NCI-H226 (cell line): ENCODE measurements at regions not wholly inside any gene's neighbourhood (a gene's known extent, or its start where the extent isn't known, plus 50 kb on each side); places are given as distances from the start of the nearest gene placed in this dataset.
"Not testable (repeated sequence)": the region's sequence is repeated elsewhere in the genome, so short reads cannot be mapped to it uniquely, and the experiment has no call there.

Experiments
- DNase-seq: peaks from one replicate; pipeline ENCODE4 v3.0.0-alpha.2; 2015

DNA sequence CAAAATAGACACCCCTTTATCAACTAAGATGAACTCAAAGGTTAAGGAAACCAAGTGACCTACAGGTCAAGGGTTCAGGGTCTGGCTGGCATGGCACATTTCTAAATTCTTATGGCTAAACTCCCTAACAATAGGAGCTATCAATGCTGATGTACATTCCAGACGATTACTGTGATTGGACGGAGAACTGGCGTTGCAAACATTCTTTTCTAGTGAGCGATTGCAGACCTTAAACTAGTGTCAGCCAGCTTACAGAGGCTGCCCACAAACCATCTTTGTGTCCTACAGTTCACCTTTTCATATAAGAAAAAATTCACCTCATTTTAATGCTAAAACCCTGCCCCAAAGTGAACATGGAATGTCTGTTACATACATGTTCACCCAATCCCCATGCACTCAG, 382.9 kb downstream of the MAT2B start:
- no peak for DNase-seq

GRCh38 chr5:163889369-163889768, 383.9 kb downstream of the MAT2B start:
- no peak for DNase-seq

- no peak for DNase-seq
Observed at GRCh38 chr5:163890261-163890660, 384.8 kb downstream of the MAT2B start.

DNA sequence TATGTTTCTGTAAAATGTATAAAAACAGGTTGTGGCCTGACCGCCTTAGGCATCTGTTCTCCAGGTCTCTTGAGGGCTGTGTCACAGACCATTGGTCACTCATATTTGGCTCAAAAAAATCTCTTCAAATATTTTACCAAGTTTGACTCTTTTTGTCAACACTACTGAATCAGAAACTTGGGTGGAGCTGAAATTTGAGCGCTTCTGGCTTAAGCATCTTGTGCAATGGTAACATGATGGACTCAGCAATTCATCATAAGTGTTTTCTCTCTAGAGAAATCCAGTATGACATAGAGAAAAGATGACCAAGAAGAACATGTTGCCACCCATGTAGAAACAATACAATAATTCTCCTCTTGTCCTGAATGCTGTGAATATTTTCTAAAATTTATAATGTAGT, 387.9 kb downstream of the MAT2B start:
- peak; percentile 37 for DNase-seq

GRCh38 chr5:163894645-163895044, 389.2 kb downstream of the MAT2B start:
- peak; percentile 90 for DNase-seq

DNA sequence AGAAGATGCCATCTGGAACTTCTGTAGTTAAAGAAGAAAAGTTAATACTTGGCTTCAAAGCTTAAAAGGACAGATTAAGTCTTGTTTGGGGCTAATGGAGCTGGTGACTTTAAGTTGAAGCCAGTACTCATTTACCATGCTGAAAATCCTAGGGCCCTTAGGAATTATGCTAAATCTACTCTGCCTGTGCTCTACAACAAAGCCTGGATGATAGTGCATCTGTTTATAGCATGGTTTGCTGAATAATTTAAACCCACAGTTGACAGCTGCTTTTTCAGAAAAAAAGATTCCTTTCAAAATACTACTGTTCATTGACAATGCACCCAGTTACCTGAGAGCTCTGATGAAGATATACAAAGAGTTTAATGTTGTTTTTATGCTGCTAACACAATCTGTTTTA, 393.5 kb downstream of the MAT2B start:
- DNase-seq: no peak

GRCh38 chr5:163907783-163908182, 402.4 kb downstream of the MAT2B start:
- not testable (repeated sequence) for DNase-seq

DNA sequence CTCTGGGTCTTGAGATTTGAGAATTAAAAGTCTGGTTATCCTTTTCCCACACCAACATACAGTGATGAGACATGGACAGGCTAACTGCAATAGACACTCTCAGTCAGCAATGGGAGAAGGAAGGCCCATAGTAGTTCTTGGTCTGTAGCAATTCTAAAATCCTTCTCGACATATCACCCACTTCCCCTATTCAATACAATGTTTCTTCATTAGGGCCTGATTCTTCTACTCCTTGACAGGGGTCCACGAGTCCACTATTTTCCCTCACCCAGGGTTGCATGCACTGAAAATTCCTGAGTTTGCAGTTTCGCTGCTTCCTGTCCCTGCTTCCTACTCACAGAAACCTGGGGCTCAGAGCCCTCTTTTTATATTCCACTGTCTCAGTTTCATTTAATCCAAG, 402.8 kb downstream of the MAT2B start:
- DNase-seq: no peak

GRCh38 chr5:163910226-163910625, 404.8 kb downstream of the MAT2B start:
- peak; percentile 61 for DNase-seq

DNA sequence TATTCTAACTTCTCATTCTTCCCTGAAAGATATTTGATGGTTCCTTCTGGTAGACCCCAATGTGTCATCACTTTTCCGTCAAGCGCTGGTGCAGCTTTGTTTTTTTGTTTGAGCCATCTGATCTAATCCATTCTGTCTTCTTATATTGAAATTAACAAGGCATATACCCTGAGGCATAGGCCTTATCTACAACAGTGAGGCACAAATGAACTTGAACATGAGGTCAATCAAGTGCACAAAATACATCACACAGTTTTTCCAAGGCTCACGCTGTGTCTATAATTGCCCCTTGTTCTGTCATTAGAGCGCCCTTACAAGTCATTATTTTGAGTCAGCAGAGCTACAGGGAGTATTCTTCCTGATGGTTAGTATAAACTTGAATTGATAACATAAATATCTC, 406.6 kb downstream of the MAT2B start:
- DNase-seq: no peak

GRCh38 chr5:163913548-163913947, 408.1 kb downstream of the MAT2B start:
- DNase-seq: no peak

- DNase-seq: peak; percentile 64
Observed at GRCh38 chr5:163914910-163915309, 409.5 kb downstream of the MAT2B start.

- DNase-seq: no peak
Observed at GRCh38 chr5:163915481-163915961, 410.1 kb downstream of the MAT2B start.

DNA sequence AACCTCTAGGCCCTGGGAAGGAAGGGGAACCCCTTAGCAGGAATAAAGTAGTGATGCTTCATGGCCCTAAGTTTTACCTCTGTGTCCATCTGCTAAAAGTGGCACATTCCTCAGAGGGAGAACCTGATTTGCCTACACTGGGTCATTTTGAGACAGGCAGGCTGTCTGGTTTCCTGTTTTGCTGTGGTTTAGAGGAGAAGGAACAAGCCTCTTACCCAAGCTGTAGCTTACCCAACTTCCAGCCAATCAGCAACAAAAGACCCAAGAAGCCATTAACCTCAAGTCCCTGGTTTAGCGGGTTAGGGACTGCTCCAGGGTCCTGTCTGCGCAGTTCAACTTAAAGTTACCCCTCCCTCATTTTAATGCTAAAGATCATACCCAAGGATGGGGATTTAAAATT, 411.0 kb downstream of the MAT2B start:
- DNase-seq: no peak

DNA sequence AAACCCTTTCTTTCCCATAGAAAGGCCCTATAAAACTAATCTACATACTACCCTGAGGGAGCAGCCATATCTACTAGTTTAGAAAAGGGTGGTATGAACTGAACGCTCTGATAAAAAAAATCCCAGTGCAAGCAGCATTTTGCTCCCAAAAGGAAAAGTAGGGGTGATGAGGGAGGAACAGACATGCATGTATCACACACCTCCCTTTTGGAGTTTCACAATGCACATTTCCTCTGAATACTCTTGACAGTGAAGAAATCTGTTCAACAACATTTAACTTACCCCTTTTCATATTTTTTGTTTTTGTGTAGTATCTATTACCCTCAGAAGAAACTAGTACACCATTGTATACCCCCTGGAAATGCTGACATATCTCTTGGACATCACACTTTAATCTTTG, 411.4 kb downstream of the MAT2B start:
- no peak for DNase-seq

GRCh38 chr5:163917747-163918146, 412.3 kb downstream of the MAT2B start:
- peak; percentile 31 for DNase-seq

DNA sequence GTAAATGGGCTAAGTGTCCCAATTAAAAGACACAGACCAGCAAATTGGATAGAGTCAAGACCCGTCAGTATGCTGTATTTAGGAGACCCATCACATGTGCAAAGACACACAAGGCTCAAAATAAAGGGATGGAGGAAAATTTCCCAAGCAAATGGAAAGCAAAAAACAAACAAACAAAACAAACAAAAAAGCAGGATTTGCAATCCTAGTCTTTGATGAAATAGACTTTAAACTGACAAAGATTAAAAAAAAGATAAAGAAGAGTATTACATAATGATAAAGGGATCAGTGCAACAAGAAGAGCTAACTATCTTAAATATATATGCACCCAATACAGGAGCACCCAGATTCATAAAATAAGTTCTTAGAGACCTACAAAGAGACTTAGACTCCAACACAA, 429.6 kb downstream of the MAT2B start:
- DNase-seq: not testable (repeated sequence)

- peak; percentile 17 for DNase-seq
Observed at GRCh38 chr5:163938595-163938994, 433.2 kb downstream of the MAT2B start.

- DNase-seq: no peak
Observed at GRCh38 chr5:163941079-163941478, 435.7 kb downstream of the MAT2B start.

DNA sequence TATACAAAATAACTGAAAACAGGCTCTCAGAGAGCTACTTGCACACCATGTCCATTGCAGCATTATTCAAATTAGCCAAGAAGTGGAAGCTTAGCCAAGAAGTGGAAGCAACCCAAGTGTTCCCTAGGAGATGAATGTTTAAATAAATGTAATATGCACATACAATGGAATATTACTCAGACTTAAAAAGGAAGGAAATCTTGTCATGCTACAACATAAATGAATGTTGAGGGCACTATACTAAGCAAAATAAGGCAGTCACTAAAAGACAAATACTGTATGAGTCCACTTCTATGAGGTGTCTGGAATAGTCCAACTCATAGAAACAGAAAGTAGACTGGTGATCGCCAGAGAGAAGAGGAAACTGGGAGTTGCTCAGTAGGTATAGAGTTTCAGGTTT, 438.1 kb downstream of the MAT2B start:
- DNase-seq: no peak

DNA sequence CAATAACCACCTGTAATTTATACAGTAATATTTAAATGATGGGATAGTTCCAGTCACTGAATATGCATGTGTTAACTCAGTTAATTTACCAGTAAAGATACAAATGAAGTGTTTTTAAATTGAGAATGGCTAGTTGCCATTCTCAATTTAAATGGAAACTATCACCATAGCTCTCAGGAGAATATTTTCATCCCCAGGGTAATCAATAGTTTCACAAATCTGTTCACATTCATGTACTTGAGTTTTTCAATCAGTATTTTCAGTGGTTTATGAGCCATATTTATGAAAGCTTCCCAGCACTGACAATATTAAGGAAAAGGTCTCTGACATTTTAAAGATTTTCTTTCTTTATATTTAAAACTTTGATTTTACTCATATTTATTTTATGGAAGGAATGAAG, 439.3 kb downstream of the MAT2B start:
- no peak for DNase-seq

DNA sequence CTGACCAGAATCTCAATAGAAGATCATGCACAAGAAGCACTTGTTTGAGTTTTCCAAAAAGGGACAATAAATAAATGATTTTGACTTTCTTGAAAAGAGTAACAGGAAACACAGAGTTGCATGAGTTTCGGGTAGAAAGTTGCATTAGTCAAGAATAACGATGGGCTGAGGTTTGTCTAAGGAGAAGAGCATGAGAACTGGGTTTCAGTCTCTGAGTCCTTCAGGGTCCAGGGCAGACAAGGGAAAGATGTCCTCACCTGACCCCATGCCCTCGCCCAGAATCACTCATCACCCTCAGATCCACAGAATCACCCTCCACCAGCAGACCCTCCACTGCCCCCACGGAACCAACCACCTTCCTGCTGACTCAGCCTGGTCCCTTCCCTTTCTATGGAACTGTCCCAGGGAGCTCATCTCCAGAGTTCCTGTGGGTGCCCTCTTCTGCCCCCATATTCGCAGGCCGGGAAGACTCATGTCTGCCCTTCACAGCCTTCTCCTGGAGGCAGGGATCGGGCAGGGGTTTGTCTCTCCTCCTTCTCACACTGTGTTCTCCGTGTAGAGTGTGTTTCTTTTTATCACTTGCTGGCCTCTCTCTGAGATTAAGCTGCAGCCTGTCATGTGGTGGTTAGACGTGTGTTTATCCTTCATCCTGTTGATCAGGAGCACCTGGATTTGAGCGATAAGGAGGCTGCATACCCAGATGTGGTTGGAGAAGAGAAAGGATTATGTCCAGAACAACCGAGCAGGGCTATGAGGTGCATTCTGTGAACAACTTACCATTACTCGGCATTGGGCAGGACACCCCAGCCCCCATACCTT, 442.6 kb downstream of the MAT2B start:
- DNase-seq: no peak

DNA sequence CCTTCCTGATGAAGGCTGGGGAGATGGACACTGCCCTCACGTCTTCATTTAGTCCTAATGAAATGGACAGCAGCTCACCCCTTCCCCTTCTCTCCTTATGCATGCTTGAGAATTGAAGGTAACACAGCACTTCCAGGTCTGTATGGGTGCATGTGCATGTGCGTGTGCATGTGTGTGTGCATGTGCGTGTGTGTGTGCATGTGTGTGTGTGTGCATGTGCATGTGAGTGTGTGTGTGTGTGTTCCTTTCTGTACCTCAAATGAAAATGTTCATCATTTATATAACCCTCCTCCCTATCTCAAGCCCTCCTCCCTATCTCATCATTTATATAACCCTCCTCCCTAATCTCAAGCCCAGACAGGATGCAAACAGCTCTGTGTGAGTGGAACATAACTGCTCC, 444.8 kb downstream of the MAT2B start:
- DNase-seq: no peak

- DNase-seq: no peak
Observed at GRCh38 chr5:163951069-163951468, 445.6 kb downstream of the MAT2B start.

GRCh38 chr5:163953901-163954300, 448.5 kb downstream of the MAT2B start:
- DNase-seq: no peak
